Astrocyte (in vitro differentiated cells and primary cell): ENCODE measurements at regions not wholly inside any gene's neighbourhood (a gene's known extent, or its start where the extent isn't known, plus 50 kb on each side); places are given as distances from the start of the nearest gene placed in this dataset.

Experiments used
- DNase-seq: peaks from one replicate; pipeline ENCODE4 v3.0.0-alpha.2; 2010; ENCODE audit warnings: low read depth
- FAIRE-seq: peaks from 2 replicates; lab custom pipeline; 2011; peaks lifted over from hg19 to GRCh38; lab: Jason Lieb, UNC
- H2AFZ ChIP-seq: 2 replicates; pipeline ENCODE4 v1.6.0; 2012; ENCODE audit warnings: low read depth, low read length, inconsistent platforms
- H3K27ac ChIP-seq: 2 replicates; pipeline ENCODE4 v1.5.1; 2011; ENCODE audit warnings: low read depth, low read length, inconsistent platforms
- H3K27me3 ChIP-seq: 2 replicates; pipeline ENCODE4 v1.6.0; 2011; ENCODE audit warnings: low read length, inconsistent platforms; ENCODE audit not compliant: insufficient read depth
- H3K36me3 ChIP-seq: 2 replicates; pipeline ENCODE4 v1.5.1; 2011; ENCODE audit warnings: low read length, inconsistent platforms; ENCODE audit not compliant: insufficient read depth
- H3K4me1 ChIP-seq: 2 replicates; pipeline ENCODE4 v1.5.1; 2011; ENCODE audit warnings: low read length, inconsistent platforms; ENCODE audit not compliant: insufficient read depth
- H3K4me2 ChIP-seq: 2 replicates; pipeline ENCODE4 v1.6.0; 2012; ENCODE audit warnings: low read length, inconsistent platforms
- H3K4me3 ChIP-seq: 2 replicates; pipeline ENCODE4 v1.5.1; 2011; ENCODE audit warnings: low read depth, mild to moderate bottlenecking, low read length, inconsistent platforms; ENCODE audit not compliant: insufficient read depth
- H3K79me2 ChIP-seq: 2 replicates; pipeline ENCODE4 v1.6.0; 2012; ENCODE audit warnings: mild to moderate bottlenecking, low read length, inconsistent platforms; ENCODE audit not compliant: insufficient read depth
- H3K9ac ChIP-seq: 2 replicates; pipeline ENCODE4 v1.6.0; 2012; ENCODE audit warnings: mild to moderate bottlenecking, low read length, inconsistent platforms
- H3K9me3 ChIP-seq: 2 replicates; pipeline ENCODE4 v1.5.1; 2012; ENCODE audit warnings: low read depth, mild to moderate bottlenecking, low read length, inconsistent platforms; ENCODE audit not compliant: insufficient read depth
- H4K20me1 ChIP-seq: 2 replicates; pipeline ENCODE4 v1.6.0; 2012; ENCODE audit warnings: low read length, inconsistent platforms; ENCODE audit not compliant: insufficient read depth
- H3K27ac Mint-ChIP-seq: one replicate; pipeline ENCODE4 v1.8.0; 2021; ENCODE audit warnings: mild to moderate bottlenecking, mixed read lengths; ENCODE audit not compliant: unreplicated experiment
- H3K27me3 Mint-ChIP-seq: one replicate; pipeline ENCODE4 v1.8.0; 2021; ENCODE audit warnings: low read depth, mixed read lengths; ENCODE audit not compliant: unreplicated experiment
- H3K36me3 Mint-ChIP-seq: one replicate; pipeline ENCODE4 v1.8.0; 2021; ENCODE audit warnings: low read depth, mixed read lengths; ENCODE audit not compliant: unreplicated experiment
- H3K4me1 Mint-ChIP-seq: one replicate; pipeline ENCODE4 v1.8.0; 2021; ENCODE audit warnings: low read depth, mixed read lengths; ENCODE audit not compliant: unreplicated experiment
- H3K4me3 Mint-ChIP-seq: one replicate; pipeline ENCODE4 v1.8.0; 2021; ENCODE audit warnings: mild to moderate bottlenecking, moderate library complexity, mixed read lengths; ENCODE audit not compliant: unreplicated experiment
- H3K9me3 Mint-ChIP-seq: one replicate; pipeline ENCODE4 v1.8.0; 2021; ENCODE audit warnings: mild to moderate bottlenecking, mixed read lengths; ENCODE audit not compliant: unreplicated experiment
- EZH2 ChIP-seq: IDR thresholded peaks from 2 replicates; pipeline ENCODE4 v1.6.1; 2012; ENCODE audit warnings: mild to moderate bottlenecking, low read length, inconsistent platforms; ENCODE audit not compliant: insufficient read depth
- TF ChIP-seq, protein P1 (sequence below): IDR thresholded peaks from 2 replicates; pipeline ENCODE4 v1.5.1; 2011; ENCODE audit warnings: low read depth, mild to moderate bottlenecking, inconsistent platforms, low read length, moderate library complexity; ENCODE audit not compliant: insufficient read depth

DNA sequence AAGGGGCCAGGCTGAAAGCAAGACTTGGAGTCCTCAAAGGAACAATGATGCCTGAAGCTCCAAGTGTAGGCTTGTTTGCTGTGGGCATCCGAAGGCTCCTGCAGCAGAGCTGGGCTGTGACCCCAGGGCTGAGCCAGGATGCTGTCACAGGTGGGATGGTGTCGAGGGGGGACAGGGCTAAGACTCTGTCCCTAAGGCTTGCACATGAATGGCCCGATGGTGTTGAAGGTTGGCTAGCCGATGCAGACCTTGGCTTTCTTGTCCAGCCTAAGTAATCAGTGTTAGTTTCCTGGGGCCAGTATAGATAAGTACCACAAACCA lies 251.0 kb downstream of the NDUFA10 start:
- no peak overlapping the region for H3K27ac Mint-ChIP-seq
- Histone ChIP-seq H3K9me3 (peaks cover 8% of the 10 kb centered on the region), H2AFZ (no peak overlapping the region), H3K4me3 (no peak overlapping the region), H3K4me2 (no peak overlapping the region), H3K4me1 (no peaks in the 10 kb centered on the region), H3K79me2 (no peaks in the 10 kb centered on the region), H3K27ac (no peak overlapping the region), H3K27me3 (no peaks in the 10 kb centered on the region), H3K9ac (no peak overlapping the region), H4K20me1 (no peaks in the 10 kb centered on the region), H3K36me3 (no peaks in the 10 kb centered on the region)
- DNase-seq: no peak
- no peak for TF ChIP-seq EZH2
- TF ChIP-seq, protein P1, sequence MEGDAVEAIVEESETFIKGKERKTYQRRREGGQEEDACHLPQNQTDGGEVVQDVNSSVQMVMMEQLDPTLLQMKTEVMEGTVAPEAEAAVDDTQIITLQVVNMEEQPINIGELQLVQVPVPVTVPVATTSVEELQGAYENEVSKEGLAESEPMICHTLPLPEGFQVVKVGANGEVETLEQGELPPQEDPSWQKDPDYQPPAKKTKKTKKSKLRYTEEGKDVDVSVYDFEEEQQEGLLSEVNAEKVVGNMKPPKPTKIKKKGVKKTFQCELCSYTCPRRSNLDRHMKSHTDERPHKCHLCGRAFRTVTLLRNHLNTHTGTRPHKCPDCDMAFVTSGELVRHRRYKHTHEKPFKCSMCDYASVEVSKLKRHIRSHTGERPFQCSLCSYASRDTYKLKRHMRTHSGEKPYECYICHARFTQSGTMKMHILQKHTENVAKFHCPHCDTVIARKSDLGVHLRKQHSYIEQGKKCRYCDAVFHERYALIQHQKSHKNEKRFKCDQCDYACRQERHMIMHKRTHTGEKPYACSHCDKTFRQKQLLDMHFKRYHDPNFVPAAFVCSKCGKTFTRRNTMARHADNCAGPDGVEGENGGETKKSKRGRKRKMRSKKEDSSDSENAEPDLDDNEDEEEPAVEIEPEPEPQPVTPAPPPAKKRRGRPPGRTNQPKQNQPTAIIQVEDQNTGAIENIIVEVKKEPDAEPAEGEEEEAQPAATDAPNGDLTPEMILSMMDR: no peak
- no peak overlapping the region for H3K4me3 Mint-ChIP-seq
- peaks cover 16% of the 10 kb centered on the region for H3K9me3 Mint-ChIP-seq
- no peaks in the 10 kb centered on the region for H3K36me3 Mint-ChIP-seq
- H3K27me3 Mint-ChIP-seq: peaks cover 53% of the 10 kb centered on the region
- no peaks in the 10 kb centered on the region for H3K4me1 Mint-ChIP-seq
- FAIRE-seq: no peak

DNA sequence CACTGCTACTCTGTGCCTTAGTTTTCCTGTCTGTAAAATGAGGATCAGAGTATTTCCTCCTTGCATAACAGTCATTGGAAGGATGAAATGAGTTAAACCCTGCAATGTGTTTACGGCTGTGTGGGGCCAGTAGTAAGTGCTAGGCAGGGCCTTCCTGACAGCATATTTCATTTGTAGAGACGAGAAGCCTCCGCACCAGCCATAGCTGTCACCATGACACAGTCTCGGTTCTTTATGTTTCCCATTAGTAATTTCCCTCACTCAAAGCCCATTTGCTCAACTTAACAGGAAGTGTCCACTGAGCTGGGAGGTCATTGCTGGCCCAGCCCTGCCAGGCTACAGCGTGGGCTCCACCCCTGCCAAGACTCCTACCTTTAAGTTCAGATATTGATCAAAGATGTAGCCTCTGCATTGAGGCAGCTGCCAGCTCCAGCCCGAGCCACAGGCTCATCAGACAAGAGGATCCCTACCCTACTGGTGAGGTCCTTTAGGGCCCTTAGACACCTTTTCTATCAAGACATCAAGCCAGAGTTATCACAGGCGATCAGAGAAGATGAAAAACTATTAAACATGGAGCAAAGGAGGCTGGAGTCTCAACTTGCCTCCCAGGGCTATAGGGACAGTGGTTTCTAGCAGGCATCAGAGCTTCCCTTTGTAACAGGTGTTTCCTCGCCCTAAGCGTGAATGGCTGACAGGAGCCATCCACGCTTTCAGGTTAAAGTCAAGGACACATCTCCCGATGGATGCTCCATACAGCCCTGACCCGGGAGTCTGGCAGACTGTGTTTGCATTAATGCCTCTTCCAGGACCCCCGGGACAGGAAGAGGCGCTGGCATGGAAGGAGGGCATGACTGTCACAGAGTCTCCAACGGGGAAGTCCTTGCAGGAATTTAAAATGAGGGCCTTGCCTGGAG lies 251.7 kb downstream of the NDUFA10 start:
- no peaks in the 10 kb centered on the region for H3K36me3 Mint-ChIP-seq
- Histone ChIP-seq H4K20me1 (no peaks in the 10 kb centered on the region), H3K4me3 (no peak overlapping the region), H3K79me2 (no peaks in the 10 kb centered on the region), H3K4me1 (no peaks in the 10 kb centered on the region), H3K36me3 (no peaks in the 10 kb centered on the region), H3K4me2 (no peak overlapping the region), H3K9me3 (peaks cover 8% of the 10 kb centered on the region), H3K27ac (no peak overlapping the region), H2AFZ (no peak overlapping the region), H3K27me3 (no peaks in the 10 kb centered on the region), H3K9ac (no peak overlapping the region)
- FAIRE-seq (no peak), DNase-seq (no peak)
- H3K27me3 Mint-ChIP-seq: peaks cover 56% of the 10 kb centered on the region
- H3K4me3 Mint-ChIP-seq: no peak overlapping the region
- H3K9me3 Mint-ChIP-seq: peaks cover 16% of the 10 kb centered on the region
- H3K27ac Mint-ChIP-seq: no peak overlapping the region
- no peaks in the 10 kb centered on the region for H3K4me1 Mint-ChIP-seq
- no peak for TF ChIP-seq EZH2
- TF ChIP-seq, protein P1: no peak

DNA sequence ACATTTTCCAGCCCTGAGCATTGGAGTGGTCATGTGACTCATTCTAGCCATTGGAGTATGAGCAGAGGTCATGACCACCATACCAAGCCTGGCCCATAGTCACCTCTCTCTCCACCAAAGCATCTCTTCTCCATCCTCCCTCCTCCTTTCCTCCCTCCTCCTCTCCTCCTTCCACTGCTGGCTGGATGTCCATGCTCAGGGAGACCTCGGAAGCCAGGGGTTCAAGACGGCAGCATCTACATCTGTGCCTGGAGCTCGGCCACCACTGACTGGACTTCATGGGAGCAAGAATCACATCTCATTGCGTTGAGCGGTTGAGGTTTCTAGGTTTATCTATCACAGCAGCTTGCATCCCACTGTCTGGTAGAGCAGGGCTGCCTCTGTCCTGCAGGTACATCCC lies 252.4 kb downstream of the NDUFA10 start:
- no peaks in the 10 kb centered on the region for H3K4me1 Mint-ChIP-seq
- FAIRE-seq: no peak
- H3K79me2 ChIP-seq: no peaks in the 10 kb centered on the region
- H3K4me3 Mint-ChIP-seq: no peak overlapping the region
- DNase-seq: no peak
- no peak for TF ChIP-seq EZH2
- TF ChIP-seq, protein P1: no peak
- H3K27ac ChIP-seq: no peak overlapping the region
- no peaks in the 10 kb centered on the region for H4K20me1 ChIP-seq
- peaks cover 8% of the 10 kb centered on the region for H3K9me3 ChIP-seq
- H3K27me3 ChIP-seq: no peaks in the 10 kb centered on the region
- H3K27me3 Mint-ChIP-seq: peaks cover 58% of the 10 kb centered on the region
- no peak overlapping the region for H3K4me3 ChIP-seq
- H3K36me3 ChIP-seq: no peaks in the 10 kb centered on the region
- no peaks in the 10 kb centered on the region for H3K4me1 ChIP-seq
- no peak overlapping the region for H3K9ac ChIP-seq
- H3K36me3 Mint-ChIP-seq: no peaks in the 10 kb centered on the region
- peaks cover 16% of the 10 kb centered on the region for H3K9me3 Mint-ChIP-seq
- no peak overlapping the region for H2AFZ ChIP-seq
- no peak overlapping the region for H3K27ac Mint-ChIP-seq
- no peak overlapping the region for H3K4me2 ChIP-seq
